Gastrocnemius medialis (tissue), 4 donors: ENCODE measurements at regions not wholly inside any gene's neighbourhood (a gene's known extent, or its start where the extent isn't known, plus 50 kb on each side); places are given as distances from the start of the nearest gene placed in this dataset.

Experiments
- CTCF ChIP-seq, 5 experiments: fragments of 450-650 bp in 3 of 5; fragments of 200-600 bp in 2 of 5; sonication (generic) in 2 of 5; IDR thresholded peaks in 4 of 5; conservative IDR thresholded peaks in 1 of 5; 1 replicate in 4 of 5; 2 replicates in 1 of 5; pipeline ENCODE4 v1.5.1; 2016 to 2019; ENCODE audit warnings: antibody characterized with exemption in 5 of 5, mild to moderate bottlenecking in 3 of 5, moderate library complexity in 3 of 5
- POLR2A ChIP-seq, 2 donors: fragments of 450-650 bp; IDR thresholded peaks; one replicate each; pipeline ENCODE4 v1.6.1; 2017; ENCODE audit warnings: antibody characterized with exemption in 2 of 2, mild to moderate bottlenecking in 2 of 2, moderate library complexity in 2 of 2

- no peak for TF ChIP-seq CTCF (IDR thresholded peaks at IDR 0.05 in 4 of 5, conservative IDR thresholded peaks at IDR 0.05 in 1 of 5)
- no peak for TF ChIP-seq POLR2A (IDR thresholded peaks at IDR 0.05)
These were observed 124.1 kb downstream of the PAPOLA start for GRCh38 chr14:96626121-96626768.
